NCI-H524 (cell line): ENCODE measurements at regions not wholly inside any gene's neighbourhood (a gene's known extent, or its start where the extent isn't known, plus 50 kb on each side); places are given as distances from the start of the nearest gene placed in this dataset.
A peak's percentile ranks its signal among the peaks of the same experiment; 100 is the strongest.

ENCODE experiments used
- DNase-seq, 2 experiments: peaks; one replicate each; lab custom pipeline; 2025; lab: John Stamatoyannopoulos, UW

DNA sequence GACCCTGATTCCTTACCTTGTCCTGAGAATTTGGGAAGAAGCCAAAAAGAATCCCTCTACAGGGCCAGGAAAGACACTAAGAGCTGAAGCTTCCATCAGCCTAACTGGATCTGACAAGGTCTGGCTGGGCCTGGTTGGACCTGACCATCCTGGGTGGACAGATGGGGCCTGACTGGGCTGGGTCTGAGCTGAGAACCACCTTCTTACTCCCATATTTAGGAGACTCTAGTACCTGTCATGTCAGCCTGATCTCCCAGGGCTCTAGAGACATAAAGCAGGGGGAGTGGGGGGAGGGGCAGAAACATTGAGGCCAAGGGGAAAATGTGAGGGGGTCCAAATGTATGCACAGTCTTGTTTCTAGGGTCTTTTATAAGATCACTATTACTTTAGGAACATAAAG is 129.9 kb downstream of the BUD13 start:
- no peak for DNase-seq

DNA sequence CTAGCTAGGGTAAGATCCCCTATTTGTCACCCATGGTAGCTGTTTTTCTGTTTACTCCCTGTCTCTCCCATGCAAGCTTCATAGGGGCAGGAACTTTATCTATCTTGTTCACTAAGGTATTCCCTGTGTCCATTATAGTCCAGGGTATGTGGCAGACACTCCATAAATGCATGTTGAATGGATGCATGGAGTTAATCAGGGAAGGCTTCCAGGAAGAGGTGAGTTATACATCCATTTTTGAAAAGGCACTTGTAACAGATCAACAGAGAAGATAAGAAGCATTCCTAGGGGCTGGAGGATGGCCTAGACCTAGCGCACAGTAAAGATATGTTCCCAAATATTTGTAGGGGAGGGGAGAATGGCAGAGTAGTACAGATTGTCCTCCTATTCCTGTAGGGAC is 130.3 kb downstream of the BUD13 start:
- DNase-seq, result no peak

GRCh38 chr11:116641561-116642045 is 131.2 kb downstream of the BUD13 start:
- peak; percentile 26 to 59 for DNase-seq

- DNase-seq, result peak; percentile 62 to 68
Observed at GRCh38 chr11:116640641-116641402, 132.0 kb downstream of the BUD13 start.

GRCh38 chr11:116638463-116638862 is 134.3 kb downstream of the BUD13 start:
- peak; percentile 51 to 57 for DNase-seq

DNA sequence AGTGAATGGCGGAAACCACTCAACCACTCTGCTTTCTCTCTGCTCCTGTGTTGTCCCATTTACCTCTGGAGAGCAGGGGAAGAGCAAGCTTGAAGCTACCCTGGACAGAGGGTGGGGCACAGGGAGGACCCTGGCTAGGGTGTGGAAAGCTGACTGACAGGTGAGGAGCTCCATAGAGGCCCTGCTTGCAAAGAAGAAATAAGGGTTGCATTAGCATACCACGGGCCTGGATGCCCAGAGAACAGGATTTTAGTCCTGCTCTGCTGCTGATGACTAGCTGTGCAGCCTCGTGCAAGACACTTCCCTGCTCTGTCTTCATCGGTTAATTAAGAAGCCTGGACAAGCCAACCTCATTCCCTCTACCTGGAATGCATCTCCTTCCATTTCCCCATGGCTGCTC is 135.0 kb downstream of the BUD13 start:
- DNase-seq, result no peak

DNA sequence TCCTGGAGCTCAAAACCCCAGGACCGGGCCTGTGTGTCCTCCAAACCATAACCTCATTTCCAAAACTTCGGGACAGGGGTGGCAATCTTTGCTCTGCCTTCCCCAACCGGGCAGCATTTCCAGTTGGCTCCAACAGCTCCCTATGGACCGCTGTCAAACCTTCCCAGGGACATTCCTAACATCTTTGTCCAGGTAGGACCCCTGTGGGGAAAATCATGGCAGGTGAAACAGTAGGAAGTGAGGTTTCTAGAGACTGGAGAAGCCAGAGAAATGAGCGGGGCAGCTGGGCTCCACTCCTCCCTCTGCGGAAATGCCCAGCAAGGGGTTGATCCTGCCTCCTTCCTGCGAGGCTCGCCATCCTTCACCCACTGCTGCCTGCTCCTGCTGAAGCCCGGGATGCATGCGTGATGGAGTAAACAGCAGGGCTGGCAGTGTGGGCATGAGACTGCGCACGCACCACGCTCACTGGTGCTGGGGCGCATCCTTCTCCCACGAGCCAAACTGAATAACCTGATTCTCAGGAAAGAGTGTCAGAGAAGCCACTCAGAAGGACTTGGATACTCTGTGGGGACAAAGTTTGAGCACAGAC is 136.4 kb downstream of the BUD13 start:
- no peak for DNase-seq

DNA sequence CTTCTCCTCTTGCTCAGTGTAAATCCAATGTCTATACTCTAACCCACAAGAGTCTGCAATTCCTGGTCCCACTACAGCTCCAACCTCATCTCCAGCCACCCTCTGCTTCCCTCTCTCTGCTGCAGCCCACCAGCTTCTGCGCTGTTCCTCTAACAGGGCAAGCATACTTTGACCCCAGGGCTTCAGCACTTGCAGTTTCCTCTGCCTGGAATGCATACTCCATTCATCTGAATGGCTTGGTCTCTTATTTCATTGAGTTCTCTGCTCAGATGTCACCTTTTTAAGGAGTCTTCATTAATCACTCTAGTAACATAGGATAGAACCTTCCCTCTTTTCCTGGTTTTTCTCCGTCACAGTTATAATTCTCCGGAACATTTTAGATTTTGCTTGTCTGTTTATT is 141.6 kb downstream of the BUD13 start:
- DNase-seq, result no peak

DNA sequence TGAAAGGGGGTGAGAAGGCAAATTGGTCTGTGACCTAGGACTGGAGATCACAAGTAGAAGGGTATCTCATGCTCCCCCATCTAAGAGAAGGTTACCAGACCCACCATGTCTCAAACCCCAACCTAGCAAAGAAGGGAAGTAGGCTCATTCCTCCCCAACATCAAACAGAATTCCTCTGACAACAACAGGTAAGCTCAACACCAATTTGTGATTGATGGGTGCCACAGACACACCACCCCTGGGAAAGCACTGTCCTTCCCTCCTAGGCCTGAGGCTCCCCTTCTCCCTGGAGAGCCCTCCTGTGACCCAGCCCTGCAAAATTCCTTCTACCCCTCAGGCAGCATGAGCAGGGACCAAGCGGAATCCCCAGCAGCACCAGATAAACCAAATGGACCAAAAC is 154.3 kb downstream of the BUD13 start:
- DNase-seq, result no peak

GRCh38 chr11:116615211-116615865 is 157.4 kb downstream of the BUD13 start:
- peak; percentile 24 to 61 for DNase-seq

DNA sequence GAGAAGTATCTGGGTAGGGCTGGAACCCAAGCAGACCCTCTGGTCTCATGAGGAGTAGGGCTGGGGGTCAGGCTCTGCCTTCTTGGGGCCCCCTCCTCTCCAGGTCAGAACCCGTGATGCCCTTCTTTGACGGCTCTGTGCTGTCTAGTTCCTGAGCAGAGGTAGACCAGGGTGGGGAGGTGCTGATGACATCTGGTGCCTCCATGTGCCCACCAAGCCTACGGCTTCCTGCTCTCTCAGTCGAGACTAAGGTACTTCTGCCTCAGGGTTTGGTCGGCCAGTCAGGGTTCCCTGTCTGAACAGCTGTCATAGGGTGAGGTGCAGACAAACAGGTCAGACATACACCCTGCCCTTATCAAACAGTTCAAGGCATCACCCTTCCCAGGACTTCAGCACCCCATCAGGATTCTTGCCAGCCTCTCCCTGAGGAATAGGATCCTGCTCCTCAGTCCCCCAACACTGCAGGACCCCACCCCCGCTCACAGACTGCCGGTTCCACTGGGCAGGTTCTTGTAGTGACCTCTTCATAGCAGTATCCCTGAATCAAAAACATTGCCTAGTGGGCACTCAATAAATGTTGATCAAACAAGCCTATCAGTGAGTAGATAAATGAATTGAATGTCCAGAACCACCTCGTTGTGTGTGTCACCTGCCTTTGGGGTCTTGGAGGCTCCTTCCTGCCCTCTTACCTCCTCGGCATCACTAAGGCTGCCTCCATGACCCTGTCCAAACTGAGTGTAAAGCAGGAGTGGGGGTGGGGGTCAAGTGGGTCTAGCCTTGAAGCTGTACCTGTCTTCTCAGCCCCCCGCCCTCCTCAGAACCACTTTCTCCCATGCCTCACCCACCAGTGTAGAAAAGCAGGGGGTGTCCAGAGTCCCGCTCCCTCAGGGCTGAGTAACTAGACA is 158.2 kb downstream of the BUD13 start:
- peak; percentile 30 to 72 for DNase-seq

- peak; percentile 95 to 96 for DNase-seq
Observed at GRCh38 chr11:116613206-116613875, 159.4 kb downstream of the BUD13 start.

DNA sequence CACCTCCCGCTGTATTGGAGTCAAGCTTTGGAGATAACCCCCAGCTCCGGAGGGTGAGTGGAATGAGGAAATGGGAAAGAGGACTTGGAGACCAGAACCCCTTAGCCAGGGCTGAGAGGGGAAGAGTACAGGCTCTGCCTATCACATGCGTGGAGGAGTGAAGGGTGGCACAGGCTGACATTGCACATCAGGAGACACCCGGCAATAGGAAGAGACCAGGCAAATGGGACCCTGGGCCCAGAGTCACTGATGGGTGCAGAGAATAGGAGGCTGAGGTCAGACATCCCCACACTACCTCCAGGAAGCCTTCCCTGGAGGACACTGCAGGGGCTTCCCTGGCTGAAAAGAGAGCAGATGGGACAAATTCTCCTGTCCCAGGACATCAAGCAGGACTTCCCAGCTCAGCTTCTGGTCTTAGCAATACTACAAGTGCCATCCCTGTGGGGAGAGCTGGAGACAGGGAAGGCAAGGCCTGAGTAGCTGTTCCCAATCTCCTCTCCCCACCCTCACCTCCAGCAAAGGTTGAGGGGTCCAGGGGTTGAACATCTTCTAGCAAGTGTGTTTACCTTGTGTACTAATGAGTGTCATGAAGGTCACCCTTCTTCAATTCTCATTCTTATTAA is 160.7 kb downstream of the BUD13 start:
- no peak for DNase-seq

- peak in 1 of 2 experiments; percentile 46 for DNase-seq
Observed at GRCh38 chr11:116610190-116610589, 162.6 kb downstream of the BUD13 start.

- no peak for DNase-seq
Observed at GRCh38 chr11:116607027-116607426, 165.8 kb downstream of the BUD13 start.

- DNase-seq, result peak; percentile 30 to 55
Observed at GRCh38 chr11:116605543-116606459, 167.0 kb downstream of the BUD13 start.

- no peak for DNase-seq
Observed at GRCh38 chr11:116603728-116604323, 169.0 kb downstream of the BUD13 start.

GRCh38 chr11:116602637-116602942 is 170.2 kb downstream of the BUD13 start:
- DNase-seq, result peak in 1 of 2 experiments; percentile 35

DNA sequence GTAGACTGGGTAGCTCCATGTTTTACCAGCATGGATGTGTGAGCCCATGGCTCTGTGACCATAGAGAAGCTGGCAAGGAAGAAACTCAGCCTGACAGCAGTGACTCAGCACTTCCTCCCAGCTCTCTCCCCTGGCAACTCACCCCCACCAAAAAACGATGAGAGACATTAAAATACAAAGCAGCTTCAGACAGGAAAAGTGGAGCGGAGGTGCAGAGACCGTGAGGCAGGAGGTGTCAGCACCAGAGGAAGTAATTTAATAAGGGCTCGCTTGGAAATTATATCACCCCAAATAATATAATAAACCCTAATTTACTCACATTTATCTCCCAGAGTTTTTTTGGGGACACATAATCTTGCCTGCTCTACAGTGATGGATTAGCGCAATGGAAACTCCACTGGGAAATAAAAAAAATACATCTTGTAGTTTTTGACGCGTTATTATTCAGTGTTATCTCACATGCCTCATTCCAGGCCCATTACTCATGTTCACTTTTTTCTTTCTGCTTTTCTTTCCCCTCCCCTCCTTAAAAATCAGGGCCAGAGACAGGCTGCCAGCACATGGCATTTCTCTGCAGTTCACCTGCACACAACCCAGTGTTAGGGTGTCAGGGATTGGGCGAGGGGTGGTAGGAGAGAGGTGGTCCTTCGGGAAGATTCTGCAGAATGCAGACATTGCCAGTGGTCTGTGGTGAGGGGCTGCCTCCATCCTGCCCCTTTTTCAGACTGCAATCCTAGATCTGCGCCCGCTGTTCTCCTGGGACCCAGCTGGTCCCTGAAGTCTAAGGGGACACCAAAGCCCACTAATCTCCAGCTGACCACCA is 170.8 kb downstream of the BUD13 start:
- DNase-seq, result no peak
